Trophoblast cell (in vitro differentiated cells and primary cell): ENCODE measurements at regions not wholly inside any gene's neighbourhood (a gene's known extent, or its start where the extent isn't known, plus 50 kb on each side); places are given as distances from the start of the nearest gene placed in this dataset.

Source experiments
- DNase-seq, 2 donors: peaks; one replicate each; pipeline ENCODE4 v3.0.0-alpha.2; 2016
- H2AFZ ChIP-seq: 2 replicates; pipeline ENCODE4 v1.6.1; 2013; ENCODE audit warnings: low read length, moderate library complexity, mild to moderate bottlenecking; ENCODE audit not compliant: insufficient read depth, poor library complexity
- H2AK5ac ChIP-seq: 2 replicates; pipeline ENCODE4 v1.6.1; 2013; ENCODE audit warnings: mild to moderate bottlenecking, low read length
- H2BK120ac ChIP-seq: 2 replicates; pipeline ENCODE4 v1.6.1; 2013; ENCODE audit warnings: low read length, mild to moderate bottlenecking, moderate library complexity; ENCODE audit not compliant: insufficient read depth, poor library complexity
- H2BK12ac ChIP-seq: 2 replicates; pipeline ENCODE4 v1.6.1; 2013; ENCODE audit warnings: mild to moderate bottlenecking, low read length, moderate library complexity
- H2BK5ac ChIP-seq: 2 replicates; pipeline ENCODE4 v1.6.1; 2013; ENCODE audit warnings: low read length, low read depth, moderate library complexity, mild to moderate bottlenecking; ENCODE audit not compliant: poor library complexity
- H3K14ac ChIP-seq: 2 replicates; pipeline ENCODE4 v1.6.1; 2013; ENCODE audit warnings: mild to moderate bottlenecking, low read length
- H3K18ac ChIP-seq: 2 replicates; pipeline ENCODE4 v1.6.1; 2013; ENCODE audit warnings: mild to moderate bottlenecking, low read length
- H3K23ac ChIP-seq: 2 replicates; pipeline ENCODE4 v1.6.1; 2013; ENCODE audit warnings: low read length
- H3K27ac ChIP-seq: 2 replicates; pipeline ENCODE4 v1.5.1; 2013; ENCODE audit warnings: low read depth, mild to moderate bottlenecking, inconsistent platforms, low read length, moderate library complexity
- H3K27me3 ChIP-seq: 2 replicates; pipeline ENCODE4 v1.6.1; 2013; ENCODE audit warnings: inconsistent platforms, mild to moderate bottlenecking, low read length, moderate library complexity; ENCODE audit not compliant: insufficient read depth
- H3K36me3 ChIP-seq, 2 experiments: 1 replicate in 1 of 2; 2 replicates in 1 of 2; pipeline ENCODE4 v1.6.1; 2013; ENCODE audit warnings: low read length in 2 of 2, mild to moderate bottlenecking in 2 of 2, moderate library complexity in 1 of 2; ENCODE audit not compliant: insufficient read depth in 2 of 2, control insufficient read depth in 1 of 2
- H3K4ac ChIP-seq: 2 replicates; pipeline ENCODE4 v1.6.1; 2013; ENCODE audit warnings: low read depth, mild to moderate bottlenecking, low read length, moderate library complexity
- H3K4me1 ChIP-seq, 2 experiments: 1 replicate in 1 of 2; 2 replicates in 1 of 2; pipeline ENCODE4 v1.6.1; 2013; ENCODE audit warnings: low read length in 2 of 2, mild to moderate bottlenecking in 2 of 2, moderate library complexity in 1 of 2; ENCODE audit not compliant: insufficient read depth in 2 of 2, control insufficient read depth in 1 of 2
- H3K4me2 ChIP-seq: 2 replicates; pipeline ENCODE4 v1.6.1; 2013; ENCODE audit warnings: inconsistent platforms, mild to moderate bottlenecking, low read length, moderate library complexity
- H3K4me3 ChIP-seq: 2 replicates; pipeline ENCODE4 v1.5.1; 2013; ENCODE audit warnings: mild to moderate bottlenecking, low read depth, low read length, inconsistent platforms
- H3K79me1 ChIP-seq: one replicate; pipeline ENCODE4 v1.6.1; 2013; ENCODE audit warnings: low read length
- H3K79me2 ChIP-seq: 2 replicates; pipeline ENCODE4 v1.6.1; 2013; ENCODE audit warnings: low read length, mild to moderate bottlenecking; ENCODE audit not compliant: control insufficient read depth, insufficient read depth, poor library complexity
- H3K9ac ChIP-seq: 2 replicates; pipeline ENCODE4 v1.6.1; 2013; ENCODE audit warnings: mild to moderate bottlenecking, low read length
- H3K9me3 ChIP-seq: 2 replicates; pipeline ENCODE4 v1.6.1; 2013; ENCODE audit warnings: low read depth, mild to moderate bottlenecking, control low read depth, inconsistent platforms, low read length; ENCODE audit not compliant: insufficient read depth
- H4K12ac ChIP-seq: 2 replicates; pipeline ENCODE4 v1.6.1; 2013; ENCODE audit warnings: low read depth, mild to moderate bottlenecking, low read length, moderate library complexity
- H4K8ac ChIP-seq: 2 replicates; pipeline ENCODE4 v1.6.1; 2013; ENCODE audit warnings: low read depth, mild to moderate bottlenecking, low read length, moderate library complexity
- H4K91ac ChIP-seq: one replicate; pipeline ENCODE4 v1.6.1; 2013; ENCODE audit warnings: low read depth, mild to moderate bottlenecking, low read length, moderate library complexity
- WGBS: extraction: QIAGEN DNeasy Blood & Tissue Kit; methylation state at CpG from one replicate; pipeline ENCODE4 v1.1.7; 2013; ENCODE audit warnings: missing lambda C conversion rate; ENCODE audit not compliant: insufficient read length, insufficient coverage; ENCODE audit errors: extremely low coverage; 5-methylcytosine and 5-hydroxymethylcytosine counted together

- Histone ChIP-seq H3K18ac (no peak overlapping the region), H3K9me3 (no peaks in the 10 kb centered on the region), H3K79me2 (no peaks in the 10 kb centered on the region), H3K4ac (no peak overlapping the region), H3K36me3 (no peaks in the 10 kb centered on the region), H2AFZ (no peak overlapping the region), H4K8ac (no peak overlapping the region), H3K27me3 (peaks cover 2% of the 10 kb centered on the region), H3K27ac (no peak overlapping the region), H3K4me1 (no peaks in the 10 kb centered on the region), H4K91ac (no peak overlapping the region), H3K9ac (no peak overlapping the region), H2BK12ac (no peak overlapping the region), H4K12ac (no peak overlapping the region), H2AK5ac (no peak overlapping the region), H2BK5ac (no peak overlapping the region), H3K14ac (no peak overlapping the region), H3K4me3 (no peak overlapping the region), H3K4me2 (no peak overlapping the region), H3K23ac (no peak overlapping the region), H2BK120ac (no peak overlapping the region), H3K79me1 (no peaks in the 10 kb centered on the region)
- WGBS, result no CpG with 5 or more reads among the region's 9 CpGs
- DNase-seq, result peak in 1 of 2 donors; percentile 70
These were observed 277.5 kb upstream of the ZFP64 start for GRCh38 chr20:52469128-52469527.

DNA sequence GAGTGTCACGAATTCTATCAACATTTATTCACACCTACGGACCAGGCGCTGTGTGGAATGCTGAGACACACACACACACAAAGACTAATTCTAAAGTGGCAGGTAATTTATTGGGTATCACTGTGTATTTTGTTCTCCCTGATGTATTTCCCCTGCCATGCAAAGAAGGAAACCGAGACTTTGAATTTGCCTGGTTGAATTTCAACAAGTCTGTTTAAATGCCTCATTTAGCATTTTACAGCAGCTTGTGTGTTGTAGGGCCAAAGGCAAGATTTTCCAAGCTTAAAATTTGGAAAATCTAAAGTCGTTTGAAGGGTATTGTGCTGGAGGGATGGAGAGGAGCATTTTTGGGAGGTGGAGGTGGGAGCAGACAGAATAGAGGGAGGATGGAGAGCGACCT, 274.4 kb upstream of the ZFP64 start:
- no peaks in the 10 kb centered on the region for H3K79me2 ChIP-seq
- no peak overlapping the region for H3K4me2 ChIP-seq
- no peak overlapping the region for H3K4me3 ChIP-seq
- H2BK5ac ChIP-seq, result no peak overlapping the region
- H3K36me3 ChIP-seq, result no peaks in the 10 kb centered on the region
- H4K12ac ChIP-seq, result no peak overlapping the region
- H2AFZ ChIP-seq, result no peak overlapping the region
- H2BK120ac ChIP-seq, result no peak overlapping the region
- no peaks in the 10 kb centered on the region for H3K9me3 ChIP-seq
- H3K4me1 ChIP-seq, result no peaks in the 10 kb centered on the region
- H2AK5ac ChIP-seq, result no peak overlapping the region
- H3K27ac ChIP-seq, result no peak overlapping the region
- no peaks in the 10 kb centered on the region for H3K79me1 ChIP-seq
- no peak overlapping the region for H4K8ac ChIP-seq
- no peak overlapping the region for H3K18ac ChIP-seq
- no peak overlapping the region for H3K4ac ChIP-seq
- H3K27me3 ChIP-seq, result no peaks in the 10 kb centered on the region
- H3K14ac ChIP-seq, result no peak overlapping the region
- H4K91ac ChIP-seq, result no peak overlapping the region
- no peak overlapping the region for H3K23ac ChIP-seq
- DNase-seq, result no peak
- no peak overlapping the region for H2BK12ac ChIP-seq
- no CpG with 5 or more reads among the region's 6 CpGs for WGBS
- no peak overlapping the region for H3K9ac ChIP-seq

DNA sequence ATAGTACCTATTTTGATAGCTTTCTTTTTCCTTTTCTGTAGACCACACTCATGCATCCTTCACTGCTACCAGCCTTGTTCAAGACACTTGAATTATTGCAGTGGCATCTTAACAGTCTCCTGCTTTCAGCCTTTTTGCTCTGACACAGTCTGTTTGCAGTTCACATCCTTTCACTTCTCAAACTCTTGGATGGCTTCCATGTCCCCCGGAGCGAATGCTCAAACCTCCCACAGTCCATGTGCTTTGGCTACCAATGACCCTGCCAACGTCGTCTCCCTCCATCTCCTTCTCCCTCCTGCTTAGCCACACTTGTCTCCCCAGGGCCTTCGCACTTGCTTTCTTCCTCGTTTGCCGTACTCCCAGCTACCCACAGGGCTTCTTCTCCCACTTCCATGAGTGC, 270.0 kb upstream of the ZFP64 start:
- H3K4me3 ChIP-seq, result no peak overlapping the region
- no peak overlapping the region for H4K8ac ChIP-seq
- no peaks in the 10 kb centered on the region for H3K36me3 ChIP-seq

GRCh38 chr20:52459150-52459549, 267.6 kb upstream of the ZFP64 start:
- no peaks in the 10 kb centered on the region for H3K36me3 ChIP-seq
- no peak overlapping the region for H3K4ac ChIP-seq
- H3K79me2 ChIP-seq, result no peaks in the 10 kb centered on the region
- H3K4me2 ChIP-seq, result no peak overlapping the region
- H3K23ac ChIP-seq, result no peak overlapping the region
- H3K9ac ChIP-seq, result no peak overlapping the region
- no peak overlapping the region for H2BK5ac ChIP-seq
- no peaks in the 10 kb centered on the region for H3K79me1 ChIP-seq
- no peak for DNase-seq
- no peak overlapping the region for H3K14ac ChIP-seq
- no peak overlapping the region for H3K27ac ChIP-seq
- no peak overlapping the region for H4K12ac ChIP-seq
- H4K8ac ChIP-seq, result no peak overlapping the region
- H3K4me3 ChIP-seq, result no peak overlapping the region
- no peak overlapping the region for H3K18ac ChIP-seq
- H2BK12ac ChIP-seq, result no peak overlapping the region
- no peaks in the 10 kb centered on the region for H3K27me3 ChIP-seq
- H2AFZ ChIP-seq, result no peak overlapping the region
- no CpG with 5 or more reads among the region's 4 CpGs for WGBS
- H2AK5ac ChIP-seq, result no peak overlapping the region
- H3K4me1 ChIP-seq, result no peaks in the 10 kb centered on the region
- no peaks in the 10 kb centered on the region for H3K9me3 ChIP-seq
- H4K91ac ChIP-seq, result no peak overlapping the region
- no peak overlapping the region for H2BK120ac ChIP-seq

More for the DNA sequence above, 270.0 kb upstream of the ZFP64 start:
- H3K4me1 ChIP-seq, result no peaks in the 10 kb centered on the region
- H3K79me2 ChIP-seq, result no peaks in the 10 kb centered on the region
- no peaks in the 10 kb centered on the region for H3K9me3 ChIP-seq
- no peak overlapping the region for H4K12ac ChIP-seq
- no peak overlapping the region for H3K23ac ChIP-seq
- H2AK5ac ChIP-seq, result no peak overlapping the region
- H2BK120ac ChIP-seq, result no peak overlapping the region
- no peak overlapping the region for H3K4me2 ChIP-seq
- H3K14ac ChIP-seq, result no peak overlapping the region
- no peak overlapping the region for H2AFZ ChIP-seq
- no peak overlapping the region for H3K18ac ChIP-seq
- H4K91ac ChIP-seq, result no peak overlapping the region
- no CpG with 5 or more reads among the region's 7 CpGs for WGBS
- no peak for DNase-seq
- H3K27ac ChIP-seq, result no peak overlapping the region
- H2BK5ac ChIP-seq, result no peak overlapping the region
- H3K27me3 ChIP-seq, result no peaks in the 10 kb centered on the region
- H3K4ac ChIP-seq, result no peak overlapping the region
- no peaks in the 10 kb centered on the region for H3K79me1 ChIP-seq
- H3K9ac ChIP-seq, result no peak overlapping the region
- H2BK12ac ChIP-seq, result no peak overlapping the region
